Activated CD4-positive, alpha-beta T cell treated with anti-CD3 and anti-CD28 coated beads, Interleukin-2, Interleukin-6, amounts not matched to agents 100 ng/mL and 50 ng/mL, durations not matched to agents 16 hours and 8 hours (primary cell): ENCODE measurements at regions not wholly inside any gene's neighbourhood (a gene's known extent, or its start where the extent isn't known, plus 50 kb on each side); places are given as distances from the start of the nearest gene placed in this dataset.

Source experiments
- DNase-seq: peaks from one replicate; pipeline ENCODE4 v3.0.0-alpha.2; 2020

- DNase-seq: no peak
These were observed 71.1 kb downstream of the TMEM114 start for GRCh38 chr16:8519179-8519578.

GRCh38 chr16:8517280-8517679 lies 73.0 kb downstream of the TMEM114 start:
- DNase-seq: no peak

- DNase-seq: no peak
These were observed 73.8 kb downstream of the TMEM114 start for GRCh38 chr16:8516471-8516870.

- no peak for DNase-seq
These were observed 77.2 kb downstream of the TMEM114 start for GRCh38 chr16:8512941-8513624.

- no peak for DNase-seq
These were observed 78.8 kb downstream of the TMEM114 start for GRCh38 chr16:8511464-8511863.

GRCh38 chr16:8510160-8510559 lies 80.2 kb downstream of the TMEM114 start:
- DNase-seq: no peak

- no peak for DNase-seq
These were observed 84.9 kb downstream of the TMEM114 start for GRCh38 chr16:8505327-8505991.

- no peak for DNase-seq
These were observed 87.9 kb downstream of the TMEM114 start for GRCh38 chr16:8502446-8502845.

GRCh38 chr16:8500351-8500750 lies 90.0 kb downstream of the TMEM114 start:
- no peak for DNase-seq

- no peak for DNase-seq
These were observed 93.9 kb downstream of the TMEM114 start for GRCh38 chr16:8496364-8496763.

- no peak for DNase-seq
These were observed 96.3 kb downstream of the TMEM114 start for GRCh38 chr16:8493972-8494371.

- DNase-seq: no peak
These were observed 97.6 kb downstream of the TMEM114 start for GRCh38 chr16:8492690-8493089.

GRCh38 chr16:8489580-8489979 lies 100.7 kb downstream of the TMEM114 start:
- no peak for DNase-seq

GRCh38 chr16:8486985-8487384 lies 103.3 kb downstream of the TMEM114 start:
- no peak for DNase-seq

- DNase-seq: no peak
These were observed 106.9 kb downstream of the TMEM114 start for GRCh38 chr16:8483396-8483795.

- no peak for DNase-seq
These were observed 108.5 kb downstream of the TMEM114 start for GRCh38 chr16:8481810-8482209.

GRCh38 chr16:8476824-8477223 lies 113.5 kb downstream of the TMEM114 start:
- no peak for DNase-seq

GRCh38 chr16:8474587-8474986 lies 115.7 kb downstream of the TMEM114 start:
- DNase-seq: no peak

GRCh38 chr16:8469102-8469778 lies 121.1 kb downstream of the TMEM114 start:
- no peak for DNase-seq

GRCh38 chr16:8464979-8465378 lies 125.3 kb downstream of the TMEM114 start:
- no peak for DNase-seq

GRCh38 chr16:8459085-8459733 lies 131.1 kb downstream of the TMEM114 start:
- no peak for DNase-seq

GRCh38 chr16:8458481-8459046 lies 131.7 kb downstream of the TMEM114 start:
- no peak for DNase-seq

GRCh38 chr16:8453359-8453758 lies 137.0 kb downstream of the TMEM114 start:
- DNase-seq: no peak
